ENCODE measurements at regions not wholly inside any gene's neighbourhood (a gene's known extent, or its start where the extent isn't known, plus 50 kb on each side); places are given as distances from the start of the nearest gene placed in this dataset.

DNA sequence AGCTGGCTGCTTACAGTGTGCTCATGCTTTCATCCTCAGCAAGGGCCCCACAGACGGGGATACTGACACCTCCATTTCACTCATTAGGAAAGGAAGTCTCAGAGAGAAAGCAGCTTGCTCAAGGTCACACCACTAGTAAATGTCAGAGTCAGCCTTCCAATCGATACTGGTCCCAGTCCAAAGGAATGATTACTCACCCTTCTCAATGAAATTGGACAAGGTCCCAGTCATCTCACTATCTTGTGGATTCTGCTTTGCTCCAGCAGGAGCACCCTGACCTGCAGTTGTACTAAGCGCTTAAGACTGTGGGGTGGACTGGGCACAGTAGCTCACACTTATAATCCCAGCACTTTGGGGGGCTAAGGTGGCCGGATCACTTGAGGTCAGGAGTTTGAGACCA is 132.2 kb upstream of the SLC34A2 start:
- TF ChIP-seq, protein P1, sequence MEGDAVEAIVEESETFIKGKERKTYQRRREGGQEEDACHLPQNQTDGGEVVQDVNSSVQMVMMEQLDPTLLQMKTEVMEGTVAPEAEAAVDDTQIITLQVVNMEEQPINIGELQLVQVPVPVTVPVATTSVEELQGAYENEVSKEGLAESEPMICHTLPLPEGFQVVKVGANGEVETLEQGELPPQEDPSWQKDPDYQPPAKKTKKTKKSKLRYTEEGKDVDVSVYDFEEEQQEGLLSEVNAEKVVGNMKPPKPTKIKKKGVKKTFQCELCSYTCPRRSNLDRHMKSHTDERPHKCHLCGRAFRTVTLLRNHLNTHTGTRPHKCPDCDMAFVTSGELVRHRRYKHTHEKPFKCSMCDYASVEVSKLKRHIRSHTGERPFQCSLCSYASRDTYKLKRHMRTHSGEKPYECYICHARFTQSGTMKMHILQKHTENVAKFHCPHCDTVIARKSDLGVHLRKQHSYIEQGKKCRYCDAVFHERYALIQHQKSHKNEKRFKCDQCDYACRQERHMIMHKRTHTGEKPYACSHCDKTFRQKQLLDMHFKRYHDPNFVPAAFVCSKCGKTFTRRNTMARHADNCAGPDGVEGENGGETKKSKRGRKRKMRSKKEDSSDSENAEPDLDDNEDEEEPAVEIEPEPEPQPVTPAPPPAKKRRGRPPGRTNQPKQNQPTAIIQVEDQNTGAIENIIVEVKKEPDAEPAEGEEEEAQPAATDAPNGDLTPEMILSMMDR (IDR thresholded peaks at IDR 0.05; ENCODE audit: low read depth, low read length, poor library complexity, severe bottlenecking), result no peak
- TF ChIP-seq EZH2phosphoT487 (IDR thresholded peaks at IDR 0.05; ENCODE audit: borderline replicate concordance, low read length), result no peak
